IMR-90 (cell line): ENCODE measurements at regions not wholly inside any gene's neighbourhood (a gene's known extent, or its start where the extent isn't known, plus 50 kb on each side); places are given as distances from the start of the nearest gene placed in this dataset.

Source experiments
- ATAC-seq: fragments of 200-7000 bp; cut with Tn5 transposase; 2 replicates; pipeline ENCODE4 v1.9.1; 2020; ENCODE audit warnings: low read depth, mild to moderate bottlenecking, moderate library complexity
- BruUV-seq: library from RNA; stranded (reverse); fragments of 400-500 nt; replicated peaks from 2 replicates; lab custom pipeline; 2021; lab: Mats Ljungman, UMichigan
- CTCF ChIA-PET: fragments of 300-600 bp; formaldehyde crosslinking; extraction: SDS; loops from one replicate; lab custom pipeline; 2021; ENCODE audit warnings: antibody characterized with exemption; lab: Yijun Ruan, JAX
- POLR2A ChIA-PET: fragments of 300-600 bp; sonication (Branson Sonifier 250); formaldehyde crosslinking; loops from one replicate; lab custom pipeline; 2022; ENCODE audit warnings: antibody characterized with exemption; ENCODE audit not compliant: unreplicated experiment; lab: Charles Lee
- DNase-seq: peaks from one replicate; pipeline ENCODE4 v3.0.0; 2013
- H2AFZ ChIP-seq: replicated peaks from 2 replicates; pipeline ENCODE3; 2013; ENCODE audit warnings: low read length, mild to moderate bottlenecking; ENCODE audit not compliant: poor library complexity
- H2AK5ac ChIP-seq: 2 replicates; pipeline ENCODE4 v1.6.1; 2013; ENCODE audit warnings: low read depth, low read length, inconsistent platforms
- H2AK9ac ChIP-seq: replicated peaks from 2 replicates; pipeline ENCODE3; 2013; ENCODE audit warnings: mild to moderate bottlenecking, low read depth, low read length, moderate library complexity; ENCODE audit not compliant: poor library complexity
- H2BK120ac ChIP-seq: 2 replicates; pipeline ENCODE4 v1.6.1; 2013; ENCODE audit warnings: low read depth, low read length, inconsistent platforms
- H2BK15ac ChIP-seq: 3 replicates; pipeline ENCODE4 v1.6.1; 2013; ENCODE audit warnings: low read depth, low read length, inconsistent platforms
- H2BK20ac ChIP-seq: 2 replicates; pipeline ENCODE4 v1.6.1; 2013; ENCODE audit warnings: low read depth, mild to moderate bottlenecking, inconsistent platforms, low read length, moderate library complexity
- H2BK5ac ChIP-seq: 2 replicates; pipeline ENCODE4 v1.6.1; 2013; ENCODE audit warnings: mild to moderate bottlenecking, low read depth, low read length, inconsistent platforms; ENCODE audit not compliant: poor library complexity, severe bottlenecking
- H3K14ac ChIP-seq: replicated peaks from 2 replicates; pipeline ENCODE4 v1.6.1; 2013; ENCODE audit warnings: low read depth, low read length, inconsistent platforms
- H3K18ac ChIP-seq: 2 replicates; pipeline ENCODE4 v1.6.1; 2013; ENCODE audit warnings: low read depth, low read length, control low read depth
- H3K23ac ChIP-seq: 2 replicates; pipeline ENCODE4 v1.6.1; 2013; ENCODE audit warnings: low read depth, low read length, inconsistent platforms
- H3K27ac ChIP-seq: 2 replicates; pipeline ENCODE4 v1.5.1; 2013; ENCODE audit warnings: mild to moderate bottlenecking, control low read depth, low read length; ENCODE audit not compliant: insufficient read depth
- H3K27me3 ChIP-seq: 2 replicates; pipeline ENCODE4 v1.6.1; 2013; ENCODE audit warnings: low read length; ENCODE audit not compliant: control insufficient read depth, insufficient read depth
- H3K36me3 ChIP-seq: 2 replicates; pipeline ENCODE4 v1.6.1; 2013; ENCODE audit warnings: low read length, mixed read lengths; ENCODE audit not compliant: control insufficient read depth, insufficient read depth
- H3K4ac ChIP-seq: 2 replicates; pipeline ENCODE4 v1.6.1; 2013; ENCODE audit warnings: low read depth, low read length, inconsistent platforms
- H3K4me1 ChIP-seq: 2 replicates; pipeline ENCODE4 v1.6.1; 2013; ENCODE audit warnings: low read length, mixed read lengths; ENCODE audit not compliant: control insufficient read depth, insufficient read depth
- H3K4me2 ChIP-seq: 2 replicates; pipeline ENCODE4 v1.6.1; 2013; ENCODE audit warnings: low read depth, mild to moderate bottlenecking, control low read depth, low read length, moderate library complexity
- H3K4me3 ChIP-seq: 2 replicates; pipeline ENCODE4 v1.5.1; 2013; ENCODE audit warnings: low read depth, mild to moderate bottlenecking, control low read depth, low read length, moderate library complexity; ENCODE audit not compliant: insufficient read depth
- H3K56ac ChIP-seq: 2 replicates; pipeline ENCODE4 v1.6.1; 2013; ENCODE audit warnings: low read length, inconsistent platforms; ENCODE audit not compliant: insufficient read depth; ENCODE audit errors: extremely low read depth
- H3K79me1 ChIP-seq, 2 experiments: 2 replicates each; pipeline ENCODE4 v1.6.1; 2013; ENCODE audit warnings: low read length in 2 of 2, inconsistent platforms in 1 of 2, low read depth in 1 of 2
- H3K9ac ChIP-seq: 2 replicates; pipeline ENCODE4 v1.6.1; 2013; ENCODE audit warnings: low read depth, low read length, control low read depth
- H3K9me1 ChIP-seq: 2 replicates; pipeline ENCODE4 v1.6.1; 2013; ENCODE audit warnings: low read length, inconsistent platforms; ENCODE audit not compliant: insufficient read depth
- H3K9me3 ChIP-seq: 2 replicates; pipeline ENCODE4 v1.6.1; 2013; ENCODE audit warnings: low read length; ENCODE audit not compliant: control insufficient read depth, insufficient read depth
- H4K20me1 ChIP-seq: 2 replicates; pipeline ENCODE4 v1.6.1; 2013; ENCODE audit warnings: low read length, inconsistent platforms; ENCODE audit not compliant: insufficient read depth
- H4K5ac ChIP-seq: 2 replicates; pipeline ENCODE4 v1.6.1; 2013; ENCODE audit warnings: mild to moderate bottlenecking, low read depth, low read length, control low read depth
- H4K8ac ChIP-seq, 2 experiments: 2 replicates each; pipeline ENCODE4 v1.6.1; 2013; ENCODE audit warnings: low read depth in 2 of 2, low read length in 2 of 2, control low read depth in 1 of 2, inconsistent platforms in 1 of 2
- H4K91ac ChIP-seq: 2 replicates; pipeline ENCODE4 v1.6.1; 2013; ENCODE audit warnings: low read depth, low read length, inconsistent platforms; ENCODE audit not compliant: insufficient read depth
- BHLHE40 ChIP-seq: fragments of 150-350 bp; IDR thresholded peaks from 2 replicates; pipeline ENCODE4 v1.6.1; 2016; ENCODE audit warnings: mild to moderate bottlenecking, low read depth, low read length
- FOS ChIP-seq: fragments of 150-350 bp; IDR thresholded peaks from 2 replicates; pipeline ENCODE4 v1.6.1; 2016; ENCODE audit warnings: low read depth, low read length
- RFX5 ChIP-seq: IDR thresholded peaks from 2 replicates; pipeline ENCODE4 v1.8.0; 2012; ENCODE audit warnings: low read depth, mild to moderate bottlenecking, low read length, moderate library complexity
- USF2 ChIP-seq: fragments of 150-350 bp; IDR thresholded peaks from 2 replicates; pipeline ENCODE4 v1.6.1; 2017; ENCODE audit warnings: mild to moderate bottlenecking, antibody characterized with exemption, low read length, low read depth
- WGBS, 2 experiments: methylation state at CpG; one replicate each; pipeline versions ENCODE4 v1.1.5 to v1.1.7; 2013; ENCODE audit warnings: missing lambda C conversion rate in 2 of 2; ENCODE audit not compliant: insufficient read length in 1 of 2; ENCODE audit errors: extremely low coverage in 2 of 2; 5-methylcytosine and 5-hydroxymethylcytosine counted together
- dilution Hi-C: fragments of 300-500 bp; cut with HindIII; formaldehyde crosslinking; loops from one replicate; pipeline ENCODE4 v1.14.3; 2018; ENCODE audit warnings: low sequenced_read_pairs; ENCODE audit not compliant: unreplicated experiment
- in situ Hi-C: fragments of 300-500 bp; cut with MboI; formaldehyde crosslinking; loops from 3 replicates; pipeline ENCODE4 v1.14.3; 2019; ENCODE audit warnings: low sequenced_read_pairs, inconsistent platforms, mixed read lengths
- intact Hi-C: fragments of 100-400 bp; cut with micrococcal nuclease; formaldehyde crosslinking; loops from 2 replicates; pipeline ENCODE4 v1.10.0; 2022

- no peak for DNase-seq
Measured at GRCh38 chr10:78891741-78892140, 177.0 kb upstream of the ZMIZ1 start.

More at GRCh38 chr10:78891741-78892140, 177.0 kb upstream of the ZMIZ1 start:
- H3K9ac ChIP-seq = no peak overlapping the region
- no peak overlapping the region for H2AK9ac ChIP-seq
- no TSS peak for BruUV-seq
- H3K4me1 ChIP-seq = no peaks in the 10 kb centered on the region
- no peak overlapping the region for H4K8ac ChIP-seq
- H4K91ac ChIP-seq = no peak overlapping the region
- no peak overlapping the region for H2BK20ac ChIP-seq
- no peak overlapping the region for H2BK15ac ChIP-seq
- H3K36me3 ChIP-seq = no peaks in the 10 kb centered on the region
- no peak overlapping the region for H3K18ac ChIP-seq
- H3K14ac ChIP-seq = no peak overlapping the region
- H4K20me1 ChIP-seq = peaks cover 5% of the 10 kb centered on the region; the same call in 1 of the 2 replicates
- no peak overlapping the region for H3K27ac ChIP-seq
- no peaks in the 10 kb centered on the region for H3K79me1 ChIP-seq
- no peaks in the 10 kb centered on the region for H3K9me1 ChIP-seq
- intact Hi-C loops (no loop called here), dilution Hi-C loops (no loop called here), in situ Hi-C loops (no loop called here)
- WGBS, 2 experiments = no CpG with 5 or more reads among the region's 2 CpGs
- ChIA-PET CTCF (no interaction called here), POLR2A (no interaction called here)
- TF ChIP-seq RFX5 (no peak), USF2 (no peak), BHLHE40 (no peak), FOS (no peak)
- H3K4me3 ChIP-seq = no peak overlapping the region
- H3K9me3 ChIP-seq = peaks cover 3% of the 10 kb centered on the region
- no peak overlapping the region for H3K23ac ChIP-seq
- peaks cover 73% of the 10 kb centered on the region for H3K27me3 ChIP-seq
- no peak overlapping the region for H3K4me2 ChIP-seq
- H2AK5ac ChIP-seq = no peak overlapping the region
- ATAC-seq = no peak
- no peak overlapping the region for H3K56ac ChIP-seq
- H2AFZ ChIP-seq = no peak overlapping the region
- H3K4ac ChIP-seq = no peak overlapping the region
- H4K5ac ChIP-seq = no peak overlapping the region
- no peak overlapping the region for H2BK120ac ChIP-seq
- H2BK5ac ChIP-seq = no peak overlapping the region
